CD8-positive, alpha-beta memory T cell (primary cell): ENCODE measurements at regions not wholly inside any gene's neighbourhood (a gene's known extent, or its start where the extent isn't known, plus 50 kb on each side); places are given as distances from the start of the nearest gene placed in this dataset.

Source experiments
- CTCF ChIA-PET: fragments of 350-600 bp; sonication (Branson Sonifier 250); formaldehyde crosslinking; loops from one replicate; lab custom pipeline; 2021; ENCODE audit warnings: antibody characterized with exemption; lab: Charles Lee
- POLR2A ChIA-PET: fragments of 350-600 bp; sonication (Branson Sonifier 250); formaldehyde crosslinking; loops from one replicate; lab custom pipeline; 2021; ENCODE audit warnings: antibody characterized with exemption; lab: Charles Lee
- DNase-seq, 5 donors: peaks; one replicate each; pipeline versions ENCODE4 v3.0.0 to v3.0.0-alpha.2; 2020 to 2022; ENCODE audit warnings: mixed read lengths in 1 of 5
- H3K27ac ChIP-seq: one replicate; pipeline ENCODE4 v1.7.0; 2013; ENCODE audit warnings: low read depth, mild to moderate bottlenecking, low read length, moderate library complexity
- H3K27me3 ChIP-seq: 2 replicates; pipeline ENCODE4 v1.7.0; 2013; ENCODE audit warnings: low read length, mild to moderate bottlenecking; ENCODE audit not compliant: insufficient read depth, poor library complexity, severe bottlenecking
- H3K36me3 ChIP-seq: 2 replicates; pipeline ENCODE4 v1.7.0; 2013; ENCODE audit warnings: mild to moderate bottlenecking, low read length, moderate library complexity; ENCODE audit not compliant: insufficient read depth
- H3K4me1 ChIP-seq: 2 replicates; pipeline ENCODE4 v1.7.0; 2013; ENCODE audit warnings: mild to moderate bottlenecking, low read length, moderate library complexity; ENCODE audit not compliant: insufficient read depth
- H3K4me3 ChIP-seq: 2 replicates; pipeline ENCODE4 v1.7.0; 2013; ENCODE audit warnings: mild to moderate bottlenecking, low read length
- H3K9me3 ChIP-seq: 2 replicates; pipeline ENCODE4 v1.7.0; 2013; ENCODE audit warnings: mild to moderate bottlenecking, low read length
- H3K27ac Mint-ChIP-seq, 8 donors: one replicate each; pipeline ENCODE4 v1.8.0; 2020 to 2021; ENCODE audit warnings: mixed read lengths in 8 of 8, mild to moderate bottlenecking in 6 of 8, inconsistent platforms in 3 of 8, moderate library complexity in 3 of 8
- H3K27me3 Mint-ChIP-seq, 2 donors: one replicate each; pipeline ENCODE4 v1.8.0; 2020 to 2021; ENCODE audit warnings: mixed read lengths in 2 of 2, mild to moderate bottlenecking in 1 of 2, moderate library complexity in 1 of 2
- H3K36me3 Mint-ChIP-seq, 3 donors: one replicate each; pipeline ENCODE4 v1.8.0; 2020 to 2021; ENCODE audit warnings: mixed read lengths in 3 of 3, inconsistent platforms in 1 of 3, mild to moderate bottlenecking in 1 of 3
- H3K4me1 Mint-ChIP-seq, 3 donors: one replicate each; pipeline ENCODE4 v1.8.0; 2020 to 2021; ENCODE audit warnings: mixed read lengths in 3 of 3, inconsistent platforms in 1 of 3, mild to moderate bottlenecking in 1 of 3
- H3K4me3 Mint-ChIP-seq, 7 donors: one replicate each; pipeline ENCODE4 v1.8.0; 2020 to 2021; ENCODE audit warnings: mixed read lengths in 7 of 7, mild to moderate bottlenecking in 6 of 7, moderate library complexity in 4 of 7, inconsistent platforms in 2 of 7
- H3K9me3 Mint-ChIP-seq, 5 donors: one replicate each; pipeline ENCODE4 v1.8.0; 2020 to 2022; ENCODE audit warnings: mixed read lengths in 5 of 5, mild to moderate bottlenecking in 3 of 5, moderate library complexity in 2 of 5, inconsistent platforms in 1 of 5

DNA sequence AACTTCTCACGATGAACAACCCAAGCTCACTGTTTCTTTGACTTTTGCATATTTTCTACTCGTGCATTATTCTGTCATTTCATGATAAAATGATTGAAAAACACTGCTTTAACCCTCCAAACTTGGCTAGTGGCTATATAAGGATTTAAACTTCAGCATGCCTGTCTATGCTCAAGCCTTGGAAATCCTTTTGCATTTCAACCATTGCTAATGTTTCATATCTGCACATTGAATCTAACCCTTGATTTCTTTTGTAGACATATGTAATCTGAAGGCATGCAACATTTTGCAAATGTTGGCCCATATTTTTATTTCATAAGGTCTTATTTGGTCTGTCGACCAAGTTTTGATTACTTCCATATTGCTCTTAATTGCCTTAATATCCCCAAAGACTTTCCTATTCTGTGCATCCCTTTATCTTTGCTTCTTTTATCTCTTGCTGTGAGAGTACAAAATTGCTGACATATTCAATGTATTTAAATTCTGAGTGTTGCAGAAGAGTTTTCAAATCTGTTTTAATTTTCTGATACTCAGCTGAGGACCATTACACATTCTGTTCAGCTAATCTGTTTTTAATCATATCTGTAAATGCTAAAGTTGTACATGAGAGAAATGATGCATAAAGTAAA lies 403.7 kb upstream of the ZNF608 start:
- ChIA-PET POLR2A (no interaction called here), CTCF (no interaction called here)
- DNase-seq = no peak
- Mint-ChIP-seq H3K27me3 (no peaks in the 10 kb centered on the region), H3K9me3 (peaks cover 0 to 6% (median 0%) of the 10 kb centered on the region in 5 donors), H3K27ac (no peak overlapping the region), H3K36me3 (no peaks in the 10 kb centered on the region), H3K4me3 (no peak overlapping the region), H3K4me1 (no peaks in the 10 kb centered on the region)
- Histone ChIP-seq H3K27ac (no peak overlapping the region), H3K27me3 (no peaks in the 10 kb centered on the region), H3K4me1 (no peaks in the 10 kb centered on the region), H3K9me3 (no peaks in the 10 kb centered on the region), H3K4me3 (no peak overlapping the region), H3K36me3 (no peaks in the 10 kb centered on the region)

DNA sequence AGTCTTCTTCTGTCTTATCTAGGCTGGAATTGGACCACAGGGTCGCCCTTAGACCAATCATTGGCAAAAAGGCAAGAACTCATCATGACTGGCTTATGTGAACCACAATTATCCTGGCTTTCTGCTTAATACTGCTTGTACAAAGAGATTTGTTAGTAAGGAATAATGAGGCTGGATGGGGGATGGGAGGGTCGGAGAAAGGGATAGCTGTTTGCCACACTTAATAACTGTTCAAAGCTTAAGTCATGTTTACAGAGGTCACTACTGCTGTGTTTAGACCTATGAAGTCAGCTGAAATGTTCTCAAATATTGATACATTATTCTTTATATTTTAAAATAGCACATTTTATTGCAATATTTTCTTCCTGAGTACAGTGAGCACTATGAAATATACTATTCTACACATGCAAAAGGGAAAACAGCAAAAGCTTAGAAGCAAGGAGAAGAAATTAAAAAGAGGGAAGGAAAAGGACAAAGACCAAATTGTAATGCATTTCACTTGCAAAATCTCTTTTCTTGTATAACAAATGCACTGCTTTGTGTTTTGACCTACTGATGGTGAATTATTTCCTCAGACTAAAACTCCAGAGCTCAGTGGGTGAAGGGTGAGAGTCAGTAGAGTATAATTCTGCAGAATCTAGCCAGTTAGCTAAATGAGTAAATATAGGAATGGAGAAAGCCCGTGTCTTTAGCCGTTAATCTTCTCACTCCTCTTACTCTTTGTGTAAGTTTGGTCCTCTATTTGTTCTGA lies 404.9 kb upstream of the ZNF608 start:
- CTCF ChIA-PET = no interaction called here

DNA sequence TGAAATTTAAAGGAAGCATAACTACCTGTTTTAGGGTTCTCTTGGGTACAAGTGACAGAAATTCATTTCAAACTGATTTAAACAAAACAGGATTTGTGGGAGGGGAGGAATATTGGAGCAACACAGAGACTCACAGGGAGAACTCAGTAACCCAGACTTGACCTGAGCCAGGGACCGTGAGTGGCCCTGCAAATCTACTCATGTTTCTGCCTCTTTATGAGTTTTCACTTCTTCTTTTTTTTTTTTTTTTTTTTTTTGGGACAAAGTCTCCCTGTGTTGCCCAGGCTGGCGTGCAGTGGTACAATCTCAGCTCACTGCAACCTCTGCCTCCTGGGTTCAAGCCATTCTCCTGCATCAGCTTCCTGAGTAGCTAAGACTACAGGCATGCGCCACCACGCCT lies 405.6 kb upstream of the ZNF608 start:
- Mint-ChIP-seq H3K9me3 (peaks cover 0 to 6% (median 0%) of the 10 kb centered on the region in 5 donors), H3K4me1 (no peaks in the 10 kb centered on the region), H3K4me3 (no peak overlapping the region), H3K36me3 (no peaks in the 10 kb centered on the region), H3K27ac (no peak overlapping the region), H3K27me3 (no peaks in the 10 kb centered on the region)
- Histone ChIP-seq H3K27me3 (no peaks in the 10 kb centered on the region), H3K27ac (no peak overlapping the region), H3K4me1 (no peaks in the 10 kb centered on the region), H3K9me3 (no peaks in the 10 kb centered on the region), H3K4me3 (no peak overlapping the region), H3K36me3 (no peaks in the 10 kb centered on the region)
- POLR2A ChIA-PET = no interaction called here
- CTCF ChIA-PET = no interaction called here
- no peak for DNase-seq

More for the DNA sequence above, 404.9 kb upstream of the ZNF608 start:
- no peaks in the 10 kb centered on the region for H3K36me3 Mint-ChIP-seq
- H3K27me3 Mint-ChIP-seq = no peaks in the 10 kb centered on the region
- no peaks in the 10 kb centered on the region for H3K9me3 ChIP-seq
- H3K4me3 Mint-ChIP-seq = no peak overlapping the region
- no peaks in the 10 kb centered on the region for H3K4me1 Mint-ChIP-seq
- H3K27ac ChIP-seq = no peak overlapping the region
- no peaks in the 10 kb centered on the region for H3K4me1 ChIP-seq
- no peak overlapping the region for H3K27ac Mint-ChIP-seq
- POLR2A ChIA-PET = no interaction called here
- H3K9me3 Mint-ChIP-seq = peaks cover 0 to 6% (median 0%) of the 10 kb centered on the region in 5 donors
- no peak overlapping the region for H3K4me3 ChIP-seq
- no peak for DNase-seq
- H3K36me3 ChIP-seq = no peaks in the 10 kb centered on the region
- H3K27me3 ChIP-seq = no peaks in the 10 kb centered on the region

DNA sequence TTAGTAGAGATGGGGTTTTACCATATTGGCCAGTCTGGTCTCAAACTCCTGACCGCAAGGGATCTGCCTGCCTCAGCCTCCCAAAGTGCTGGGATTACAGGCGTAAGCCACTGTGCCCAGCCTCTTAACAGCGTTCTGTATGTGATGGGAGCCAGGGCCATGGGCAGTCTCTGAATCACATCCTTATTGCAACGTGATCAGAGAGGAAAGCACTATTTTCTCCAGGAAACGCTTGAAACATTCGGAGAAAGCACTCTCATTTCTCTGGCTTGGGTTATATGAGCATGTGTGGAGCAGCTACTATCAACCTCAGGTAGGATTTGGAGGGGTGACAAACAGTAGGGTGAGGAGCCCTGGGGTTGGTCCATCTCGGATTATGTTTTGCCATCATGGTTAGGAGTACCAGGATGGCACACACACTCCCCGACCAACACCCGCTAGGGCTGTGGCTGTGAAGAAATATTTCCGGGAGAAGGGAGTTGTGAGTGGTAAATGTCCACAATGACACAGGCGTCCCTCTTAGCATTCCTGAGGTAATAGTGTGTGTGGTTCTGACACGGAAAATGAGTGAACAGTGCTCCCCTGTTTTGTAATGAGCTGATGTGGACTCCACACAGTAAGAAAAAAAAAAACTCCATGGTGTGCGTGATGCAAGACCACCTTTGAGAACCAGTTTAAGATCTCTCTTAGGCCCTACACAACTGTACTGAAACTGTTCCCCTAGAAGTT lies 406.2 kb upstream of the ZNF608 start:
- Histone ChIP-seq H3K27me3 (no peaks in the 10 kb centered on the region), H3K4me3 (no peak overlapping the region), H3K4me1 (no peaks in the 10 kb centered on the region), H3K27ac (no peak overlapping the region), H3K9me3 (no peaks in the 10 kb centered on the region), H3K36me3 (no peaks in the 10 kb centered on the region)
- Mint-ChIP-seq H3K27me3 (no peaks in the 10 kb centered on the region), H3K9me3 (peaks cover 0 to 6% (median 0%) of the 10 kb centered on the region in 5 donors), H3K27ac (no peak overlapping the region), H3K36me3 (no peaks in the 10 kb centered on the region), H3K4me1 (no peaks in the 10 kb centered on the region), H3K4me3 (no peak overlapping the region)
- ChIA-PET POLR2A (no interaction called here), CTCF (no interaction called here)
- no peak for DNase-seq

DNA sequence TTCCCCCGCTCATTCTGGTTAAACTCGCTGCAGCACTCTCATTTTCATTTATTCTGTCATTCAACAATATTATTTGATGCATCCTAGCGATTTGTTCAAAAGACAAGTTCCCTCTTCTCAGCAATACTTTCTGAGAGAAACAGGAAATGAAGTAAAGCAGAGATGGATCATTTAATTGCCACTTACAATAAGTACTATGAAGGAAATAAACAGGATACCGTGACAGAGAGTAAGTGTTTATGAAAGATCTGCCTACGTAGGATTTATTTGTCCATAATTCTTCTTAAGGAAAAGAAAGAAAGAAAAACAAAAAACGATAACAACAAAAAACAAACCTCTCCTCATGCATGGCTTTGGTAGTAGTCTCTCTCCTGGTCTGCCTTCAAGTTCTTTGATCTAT lies 406.8 kb upstream of the ZNF608 start:
- DNase-seq = no peak
- Mint-ChIP-seq H3K27ac (no peak overlapping the region), H3K9me3 (peaks cover 0 to 6% (median 0%) of the 10 kb centered on the region in 5 donors), H3K36me3 (no peaks in the 10 kb centered on the region), H3K4me1 (no peaks in the 10 kb centered on the region), H3K4me3 (no peak overlapping the region), H3K27me3 (no peaks in the 10 kb centered on the region)
- CTCF ChIA-PET = no interaction called here
- H3K9me3 ChIP-seq = no peaks in the 10 kb centered on the region
- no peak overlapping the region for H3K27ac ChIP-seq
- no peaks in the 10 kb centered on the region for H3K27me3 ChIP-seq
- H3K4me1 ChIP-seq = no peaks in the 10 kb centered on the region
- H3K4me3 ChIP-seq = no peak overlapping the region
- POLR2A ChIA-PET = no interaction called here
- H3K36me3 ChIP-seq = no peaks in the 10 kb centered on the region

DNA sequence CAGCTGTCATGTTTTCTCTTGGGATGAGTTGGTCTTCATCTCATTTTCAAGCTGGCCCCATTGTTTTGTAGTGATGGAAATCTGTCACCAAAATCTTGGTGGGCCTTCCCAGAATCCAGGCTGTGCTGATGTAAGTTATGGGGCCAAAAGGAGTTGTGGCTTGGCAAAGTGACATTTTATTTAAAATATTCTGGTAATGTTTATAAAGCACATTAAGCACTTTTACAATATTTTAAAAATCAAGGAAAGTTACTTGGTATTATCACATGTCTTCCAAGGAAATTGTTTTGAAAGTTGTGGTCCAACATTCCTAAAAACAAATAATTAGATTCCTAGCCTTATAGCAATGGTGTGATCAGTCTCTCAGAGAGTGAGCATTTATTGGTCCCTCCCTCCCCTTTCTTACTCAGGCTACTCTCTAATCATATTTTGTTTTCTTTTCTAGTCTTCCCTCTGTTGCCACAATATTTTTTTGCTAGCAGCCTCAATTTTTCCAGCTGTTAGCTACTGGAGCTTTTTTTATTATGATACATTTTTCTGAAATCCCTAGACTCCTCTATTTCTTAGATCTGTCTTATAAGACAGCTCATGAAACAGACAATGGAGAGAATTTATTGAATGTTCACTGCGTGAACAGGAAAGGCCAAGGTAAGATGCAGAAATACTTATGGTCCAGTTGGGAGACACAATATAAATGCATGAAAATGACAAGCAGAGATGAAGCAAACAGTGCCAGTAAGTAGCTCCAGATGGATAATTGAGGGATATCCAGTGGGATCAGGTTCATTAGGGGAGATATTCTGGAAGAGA lies 408.1 kb upstream of the ZNF608 start:
- POLR2A ChIA-PET = no interaction called here

DNA sequence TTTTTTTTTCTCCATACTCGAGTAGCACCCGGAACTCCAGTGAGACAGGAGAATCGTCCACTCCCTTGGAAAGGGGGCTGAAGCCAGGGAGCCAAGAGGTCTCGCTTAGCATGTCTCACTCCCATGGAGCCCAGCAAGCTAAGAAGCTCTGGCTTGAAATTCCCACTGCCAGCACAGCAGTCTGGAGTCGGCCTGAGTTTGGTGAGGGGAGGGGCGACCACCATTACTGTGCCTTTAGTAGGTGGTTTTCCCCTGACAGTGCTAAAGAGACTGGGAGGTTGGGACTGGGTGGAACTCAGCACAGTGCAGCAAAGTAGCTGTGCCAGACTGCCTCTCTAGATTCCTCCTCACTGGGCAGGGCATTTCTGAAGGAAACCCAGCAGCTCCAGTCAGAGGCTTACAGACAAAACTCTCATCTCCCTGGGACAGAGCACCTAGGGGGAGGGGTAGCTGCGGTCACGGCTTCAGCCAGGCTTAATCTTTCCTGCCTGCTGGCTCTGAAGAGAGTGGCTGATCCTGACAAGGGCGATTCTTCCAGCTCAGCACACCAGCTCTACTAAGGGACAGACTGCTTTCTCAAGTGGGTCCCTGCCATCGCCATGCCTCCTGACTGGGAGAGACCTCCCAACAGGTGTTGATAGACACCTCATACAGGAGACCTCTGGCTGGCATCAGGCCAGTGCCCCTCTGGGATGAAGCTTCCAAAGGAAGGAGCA lies 414.5 kb upstream of the ZNF608 start:
- ChIA-PET CTCF (no interaction called here), POLR2A (no interaction called here)
- no peaks in the 10 kb centered on the region for H3K4me1 Mint-ChIP-seq
- no peak overlapping the region for H3K4me3 Mint-ChIP-seq
- no peaks in the 10 kb centered on the region for H3K4me1 ChIP-seq
- H3K36me3 ChIP-seq = no peaks in the 10 kb centered on the region
- no peak overlapping the region for H3K27ac Mint-ChIP-seq
- H3K27me3 Mint-ChIP-seq = no peaks in the 10 kb centered on the region
- no peak for DNase-seq
- H3K4me3 ChIP-seq = no peak overlapping the region
- peaks cover 9 to 16% (median 11%) of the 10 kb centered on the region in 5 donors for H3K9me3 Mint-ChIP-seq
- no peaks in the 10 kb centered on the region for H3K27me3 ChIP-seq
- no peaks in the 10 kb centered on the region for H3K36me3 Mint-ChIP-seq
- no peak overlapping the region for H3K27ac ChIP-seq
- no peaks in the 10 kb centered on the region for H3K9me3 ChIP-seq

More for the DNA sequence above, 408.1 kb upstream of the ZNF608 start:
- Histone ChIP-seq H3K27ac (no peak overlapping the region), H3K9me3 (no peaks in the 10 kb centered on the region), H3K4me3 (no peak overlapping the region), H3K4me1 (no peaks in the 10 kb centered on the region), H3K27me3 (no peaks in the 10 kb centered on the region), H3K36me3 (no peaks in the 10 kb centered on the region)
- Mint-ChIP-seq H3K27me3 (no peaks in the 10 kb centered on the region), H3K4me3 (no peak overlapping the region), H3K9me3 (peaks cover 0 to 9% (median 0%) of the 10 kb centered on the region in 5 donors), H3K4me1 (no peaks in the 10 kb centered on the region), H3K27ac (no peak overlapping the region), H3K36me3 (no peaks in the 10 kb centered on the region)
- DNase-seq = no peak
- CTCF ChIA-PET = no interaction called here
